ENCODE measurements at regions not wholly inside any gene's neighbourhood (a gene's known extent, or its start where the extent isn't known, plus 50 kb on each side); places are given as distances from the start of the nearest gene placed in this dataset.

GRCh38 chr1:192263436-192263835 is 53.4 kb upstream of the RGS21 start:
- ChIA-PET CTCF (ENCODE audit: partially characterized antibody) (no interaction called here), POLR2A (ENCODE audit: partially characterized antibody) (no interaction called here)
- no peak overlapping the region for H4K5ac ChIP-seq (ENCODE audit: insufficient read length, low read depth, low read length)
- H4K20me1 ChIP-seq (replicated peaks in 1 of 2; ENCODE audit: control insufficient read depth in 1 of 2, insufficient read depth in 2 of 2, low read length in 2 of 2): no peaks in the 10 kb centered on the region
- no peak overlapping the region for H3K14ac ChIP-seq (ENCODE audit: insufficient read length)
- no peak overlapping the region for H2AK5ac ChIP-seq (ENCODE audit: low read depth, low read length)
- no peak overlapping the region for H3K4ac ChIP-seq (replicated peaks; ENCODE audit: insufficient read length, low read depth, low read length)
- H3K36me3 ChIP-seq (ENCODE audit: control insufficient read depth in 2 of 4, insufficient read depth in 4 of 4, low read length in 3 of 4): no peaks in the 10 kb centered on the region
- no peak overlapping the region for H2BK5ac ChIP-seq (ENCODE audit: low read depth, low read length)
- no peaks in the 10 kb centered on the region for H3K79me2 ChIP-seq (ENCODE audit: control insufficient read depth in 1 of 2, insufficient read depth in 2 of 2, low read length in 2 of 2)
- no peak overlapping the region for H2AFZ ChIP-seq (ENCODE audit: low read length)
- H2BK120ac ChIP-seq (replicated peaks; ENCODE audit: low read depth, low read length): no peak overlapping the region
- H3K4me1 ChIP-seq (replicated peaks in 1 of 4; ENCODE audit: control insufficient read depth in 3 of 4, insufficient read depth in 4 of 4, low read length in 3 of 4): no peaks in the 10 kb centered on the region
- no peak overlapping the region for H4K91ac ChIP-seq (replicated peaks; ENCODE audit: insufficient read length, low read length)
- no peak overlapping the region for H3K56ac ChIP-seq (replicated peaks; ENCODE audit: insufficient read length, low read depth, low read length)
- no peak overlapping the region for H3K4me3 ChIP-seq (ENCODE audit: extremely low read depth in 1 of 4, insufficient read depth in 2 of 4, low read depth in 3 of 4, low read length in 4 of 4)
- 85% methylated on average over 2 of the region's 2 CpGs; no CpG with 5 or more reads in 1 of the 2 experiments for WGBS, 2 experiments (ENCODE audit: extremely low coverage in 1 of 2, insufficient coverage in 1 of 2, insufficient read length in 1 of 2, insufficient replicate concordance in 2 of 2, low coverage in 1 of 2, low lambda C conversion rate in 2 of 2, missing lambda C conversion rate in 1 of 2)
- H3K27me3 ChIP-seq (replicated peaks in 1 of 4; ENCODE audit: control insufficient read depth in 3 of 4, extremely low read depth in 1 of 4, insufficient read depth in 3 of 4, low read length in 3 of 4): no peaks in the 10 kb centered on the region
- H3K23ac ChIP-seq (ENCODE audit: insufficient read length): no peak overlapping the region
- no peak overlapping the region for H3K4me2 ChIP-seq (ENCODE audit: insufficient read depth in 1 of 2, low read depth in 2 of 2, low read length in 2 of 2)
- no peaks in the 10 kb centered on the region for H3K23me2 ChIP-seq (ENCODE audit: low read depth, low read length)
- no peaks in the 10 kb centered on the region for H3K9me3 ChIP-seq (ENCODE audit: insufficient read depth in 2 of 2, low read depth in 1 of 2, low read length in 1 of 2)
- H2BK12ac ChIP-seq (ENCODE audit: low read depth, low read length): no peak overlapping the region
- no peak overlapping the region for H3K27ac ChIP-seq (ENCODE audit: low read depth, low read length)
- H3K79me1 ChIP-seq (ENCODE audit: low read depth, low read length): no peaks in the 10 kb centered on the region
- FAIRE-seq (no peak), DNase-seq (ENCODE audit: low read depth in 1 of 2, low spot score in 2 of 2) (no peak)
- no peak overlapping the region for H2BK15ac ChIP-seq (ENCODE audit: low read length)
- no peak overlapping the region for H4K8ac ChIP-seq (ENCODE audit: extremely low read depth, insufficient read depth, low read length)
- no peak overlapping the region for H3K9ac ChIP-seq (replicated peaks in 1 of 4; ENCODE audit: extremely low read depth in 1 of 4, low read depth in 3 of 4, low read length in 3 of 4)
- no peak overlapping the region for H3K18ac ChIP-seq (ENCODE audit: extremely low read depth, low read length)
- H2BK20ac ChIP-seq (ENCODE audit: low read length): no peak overlapping the region
- TF ChIP-seq EZH2 (IDR thresholded peaks at IDR 0.05; ENCODE audit: low read depth, low read length, severe bottlenecking): no peak
- TF ChIP-seq SP2 (IDR thresholded peaks at IDR 0.05; ENCODE audit: low read length): no peak
- no peak for TF ChIP-seq BACH1 (IDR thresholded peaks at IDR 0.05; ENCODE audit: low read length)
- no peak for TF ChIP-seq CHD2 (IDR thresholded peaks at IDR 0.05; ENCODE audit: low read length)
- TF ChIP-seq KDM5A (IDR thresholded peaks at IDR 0.05; ENCODE audit: low read length): no peak
- no peak for TF ChIP-seq CBX8 (IDR thresholded peaks at IDR 0.05; ENCODE audit: borderline replicate concordance, low read depth, low read length)
- no peak for TF ChIP-seq EP300 (IDR thresholded peaks at IDR 0.05; ENCODE audit: borderline replicate concordance in 1 of 2, low read depth in 2 of 2, low read length in 2 of 2)
- no peak for TF ChIP-seq TAF1 (IDR thresholded peaks at IDR 0.05; ENCODE audit: low read depth, low read length)
- no peak for TF ChIP-seq RXRA (IDR thresholded peaks at IDR 0.05; ENCODE audit: insufficient read depth, low read depth, low read length)
- no peak for TF ChIP-seq POLR2A (IDR thresholded peaks at IDR 0.05; ENCODE audit: control extremely low read depth in 1 of 2, low read depth in 2 of 2, low read length in 2 of 2)
- no peak for TF ChIP-seq NANOG (IDR thresholded peaks at IDR 0.05; ENCODE audit: insufficient read depth, low read depth, low read length, poor library complexity, severe bottlenecking)
- no peak for TF ChIP-seq SIX5 (IDR thresholded peaks at IDR 0.05; ENCODE audit: low read depth, low read length)
- TF ChIP-seq MAX (IDR thresholded peaks at IDR 0.05): no peak
- TF ChIP-seq TAF7 (optimal IDR thresholded peaks at IDR 0.05; ENCODE audit: borderline replicate concordance, low read depth, low read length): no peak
- TF ChIP-seq JUN (IDR thresholded peaks at IDR 0.05; ENCODE audit: low read depth, low read length): no peak
- no peak for TF ChIP-seq BRCA1 (IDR thresholded peaks at IDR 0.05; ENCODE audit: low read depth, low read length)
- TF ChIP-seq SP4 (IDR thresholded peaks at IDR 0.05; ENCODE audit: low read length): no peak
